Naive thymus-derived CD4-positive, alpha-beta T cell (primary cell): ENCODE measurements at regions not wholly inside any gene's neighbourhood (a gene's known extent, or its start where the extent isn't known, plus 50 kb on each side); places are given as distances from the start of the nearest gene placed in this dataset.

Source experiments
- ATAC-seq: fragments of 150-1000 bp; cut with Tn5 transposase; 2 replicates; pipeline ENCODE4 v1.10.0; 2021; ENCODE audit warnings: mild to moderate bottlenecking, moderate library complexity
- CTCF ChIA-PET: fragments of 350-600 bp; sonication (Branson Sonifier 250); formaldehyde crosslinking; loops from one replicate; lab custom pipeline; 2021; ENCODE audit warnings: antibody characterized with exemption; lab: Charles Lee
- POLR2A ChIA-PET: fragments of 350-600 bp; sonication (Branson Sonifier 250); formaldehyde crosslinking; loops from one replicate; lab custom pipeline; 2021; ENCODE audit warnings: antibody characterized with exemption, inconsistent platforms; lab: Charles Lee
- DNase-seq, 9 donors: peaks; one replicate each; pipeline versions ENCODE4 v3.0.0 to v3.0.0-alpha.2; 2020 to 2022; ENCODE audit warnings: mixed read lengths in 1 of 9
- H3K27ac ChIP-seq: one replicate; pipeline ENCODE4 v1.7.0; 2013; ENCODE audit warnings: mild to moderate bottlenecking, low read depth, low read length, moderate library complexity
- H3K27me3 ChIP-seq, 2 donors: one replicate each; pipeline ENCODE4 v1.7.0; 2013; ENCODE audit warnings: low read length in 2 of 2, mild to moderate bottlenecking in 2 of 2, moderate library complexity in 2 of 2; ENCODE audit not compliant: control insufficient read depth in 2 of 2, insufficient read depth in 2 of 2
- H3K36me3 ChIP-seq, 3 experiments: 1 replicate in 2 of 3; 2 replicates in 1 of 3; pipeline ENCODE4 v1.7.0; 2013; ENCODE audit warnings: low read length in 3 of 3, mild to moderate bottlenecking in 3 of 3, moderate library complexity in 1 of 3; ENCODE audit not compliant: insufficient read depth in 3 of 3, control insufficient read depth in 2 of 3
- H3K4me1 ChIP-seq, 2 donors: one replicate each; pipeline ENCODE4 v1.7.0; 2013; ENCODE audit warnings: low read length in 2 of 2, mild to moderate bottlenecking in 2 of 2, moderate library complexity in 1 of 2; ENCODE audit not compliant: control insufficient read depth in 2 of 2, insufficient read depth in 2 of 2
- H3K4me3 ChIP-seq: 2 replicates; pipeline ENCODE4 v1.7.0; 2013; ENCODE audit warnings: mild to moderate bottlenecking, low read length
- H3K9me3 ChIP-seq, 3 experiments: 1 replicate in 2 of 3; 2 replicates in 1 of 3; pipeline ENCODE4 v1.7.0; 2013; ENCODE audit warnings: low read length in 3 of 3; ENCODE audit not compliant: control insufficient read depth in 2 of 3
- H3K27ac Mint-ChIP-seq, 9 donors: one replicate each; pipeline ENCODE4 v1.8.0; 2020 to 2022; ENCODE audit warnings: mixed read lengths in 9 of 9, mild to moderate bottlenecking in 8 of 9, moderate library complexity in 5 of 9, inconsistent platforms in 2 of 9
- H3K27me3 Mint-ChIP-seq, 5 donors: one replicate each; pipeline ENCODE4 v1.8.0; 2021 to 2022; ENCODE audit warnings: mixed read lengths in 5 of 5, mild to moderate bottlenecking in 1 of 5
- H3K36me3 Mint-ChIP-seq, 5 donors: one replicate each; pipeline ENCODE4 v1.8.0; 2020 to 2022; ENCODE audit warnings: mixed read lengths in 5 of 5, mild to moderate bottlenecking in 3 of 5, inconsistent platforms in 1 of 5
- H3K4me1 Mint-ChIP-seq, 7 donors: one replicate each; pipeline ENCODE4 v1.8.0; 2020 to 2022; ENCODE audit warnings: mixed read lengths in 7 of 7, mild to moderate bottlenecking in 3 of 7, inconsistent platforms in 1 of 7
- H3K4me3 Mint-ChIP-seq, 10 donors: one replicate each; pipeline ENCODE4 v1.8.0; 2020 to 2022; ENCODE audit warnings: mild to moderate bottlenecking in 10 of 10, mixed read lengths in 10 of 10, moderate library complexity in 6 of 10, inconsistent platforms in 2 of 10
- H3K9me3 Mint-ChIP-seq, 11 donors: one replicate each; pipeline ENCODE4 v1.8.0; 2020 to 2022; ENCODE audit warnings: mixed read lengths in 11 of 11, mild to moderate bottlenecking in 4 of 11, inconsistent platforms in 1 of 11, moderate library complexity in 1 of 11
- intact Hi-C, 2 donors: fragments of 100-400 bp; cut with micrococcal nuclease; formaldehyde crosslinking; loops; one replicate each; pipeline ENCODE4 v1.15.1; 2023

GRCh38 chr10:9709849-9710248 lies 1307.8 kb upstream of the CELF2 start:
- no peak overlapping the region for H3K27ac Mint-ChIP-seq
- H3K27me3 ChIP-seq: no peaks in the 10 kb centered on the region
- H3K9me3 Mint-ChIP-seq: peaks cover 3 to 34% (median 18%) of the 10 kb centered on the region in 11 donors
- ChIA-PET POLR2A (no interaction called here), CTCF (no interaction called here)
- H3K36me3 Mint-ChIP-seq: peaks cover 0 to 8% (median 0%) of the 10 kb centered on the region in 5 donors
- no peaks in the 10 kb centered on the region for H3K4me1 Mint-ChIP-seq
- DNase-seq (no peak), ATAC-seq (no peak)
- no peak overlapping the region for H3K27ac ChIP-seq
- no peaks in the 10 kb centered on the region for H3K4me1 ChIP-seq
- intact Hi-C loops: no loop called here
- peaks cover 0 to 16% (median 5%) of the 10 kb centered on the region in 3 experiments for H3K9me3 ChIP-seq
- no peaks in the 10 kb centered on the region for H3K36me3 ChIP-seq
- H3K4me3 ChIP-seq: no peak overlapping the region
- no peak overlapping the region for H3K4me3 Mint-ChIP-seq
- peaks cover 0 to 26% (median 9%) of the 10 kb centered on the region in 5 donors for H3K27me3 Mint-ChIP-seq

- H3K36me3 Mint-ChIP-seq: peaks cover 0 to 8% (median 0%) of the 10 kb centered on the region in 5 donors
- CTCF ChIA-PET: no interaction called here
Observed at GRCh38 chr10:9712393-9712792, 1305.3 kb upstream of the CELF2 start.

DNA sequence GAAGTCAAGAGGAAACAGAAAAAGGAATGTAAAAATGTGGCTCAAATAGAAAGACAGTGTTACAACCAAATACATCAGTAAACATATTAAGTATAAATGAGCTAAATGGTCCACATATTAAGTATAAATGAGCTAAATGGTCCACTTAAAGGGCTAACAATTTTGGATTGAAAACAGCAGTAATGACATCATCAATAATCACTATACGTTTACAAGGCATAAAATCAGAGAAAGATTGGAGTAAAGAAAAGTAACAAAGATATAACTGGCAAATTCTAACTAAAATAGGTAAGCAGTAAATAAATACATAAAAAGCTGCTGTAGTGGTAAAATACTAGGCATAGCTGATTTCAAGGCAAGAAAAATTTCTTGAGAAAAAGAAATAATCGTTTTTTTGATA lies 1298.4 kb upstream of the CELF2 start:
- no peaks in the 10 kb centered on the region for H3K4me1 ChIP-seq
- no peaks in the 10 kb centered on the region for H3K4me1 Mint-ChIP-seq
- no peak overlapping the region for H3K27ac Mint-ChIP-seq
- no peaks in the 10 kb centered on the region for H3K36me3 Mint-ChIP-seq
- no peak overlapping the region for H3K27ac ChIP-seq
- H3K4me3 ChIP-seq: no peak overlapping the region
- ATAC-seq: no peak
- no peaks in the 10 kb centered on the region for H3K9me3 ChIP-seq
- ChIA-PET CTCF (no interaction called here), POLR2A (no interaction called here)
- H3K9me3 Mint-ChIP-seq: peaks cover 0 to 5% (median 0%) of the 10 kb centered on the region in 11 donors
- DNase-seq: no peak
- intact Hi-C loops: no loop called here
- no peak overlapping the region for H3K4me3 Mint-ChIP-seq
- H3K27me3 ChIP-seq: no peaks in the 10 kb centered on the region
- no peaks in the 10 kb centered on the region for H3K36me3 ChIP-seq
- H3K27me3 Mint-ChIP-seq: peaks cover 0 to 21% (median 6%) of the 10 kb centered on the region in 5 donors

More at GRCh38 chr10:9712393-9712792, 1305.3 kb upstream of the CELF2 start:
- no peaks in the 10 kb centered on the region for H3K4me1 Mint-ChIP-seq
- POLR2A ChIA-PET: no interaction called here
- ATAC-seq (no peak), DNase-seq (no peak)
- Histone ChIP-seq H3K27me3 (no peaks in the 10 kb centered on the region), H3K4me3 (no peak overlapping the region), H3K9me3 (peaks cover 0 to 16% (median 5%) of the 10 kb centered on the region in 3 experiments), H3K27ac (no peak overlapping the region), H3K4me1 (no peaks in the 10 kb centered on the region), H3K36me3 (no peaks in the 10 kb centered on the region)
- intact Hi-C loops: no loop called here
- no peak overlapping the region for H3K27ac Mint-ChIP-seq
- peaks cover 0 to 37% (median 16%) of the 10 kb centered on the region in 5 donors for H3K27me3 Mint-ChIP-seq
- peaks cover 3 to 39% (median 18%) of the 10 kb centered on the region in 11 donors for H3K9me3 Mint-ChIP-seq
- no peak overlapping the region for H3K4me3 Mint-ChIP-seq

GRCh38 chr10:9733766-9734165 lies 1283.9 kb upstream of the CELF2 start:
- H3K4me3 ChIP-seq: no peak overlapping the region
- Mint-ChIP-seq H3K27me3 (peaks cover 0 to 12% (median 0%) of the 10 kb centered on the region in 5 donors), H3K4me1 (no peaks in the 10 kb centered on the region), H3K36me3 (no peaks in the 10 kb centered on the region), H3K9me3 (peaks cover 0 to 19% (median 4%) of the 10 kb centered on the region in 11 donors), H3K27ac (no peak overlapping the region), H3K4me3 (no peak overlapping the region)
- no peaks in the 10 kb centered on the region for H3K36me3 ChIP-seq
- POLR2A ChIA-PET: no interaction called here
- intact Hi-C loops: no loop called here
- no peaks in the 10 kb centered on the region for H3K9me3 ChIP-seq
- no peaks in the 10 kb centered on the region for H3K4me1 ChIP-seq
- DNase-seq: no peak
- no peak for ATAC-seq
- no peaks in the 10 kb centered on the region for H3K27me3 ChIP-seq
- CTCF ChIA-PET: no interaction called here
- H3K27ac ChIP-seq: no peak overlapping the region

- Histone ChIP-seq H3K9me3 (no peaks in the 10 kb centered on the region), H3K27ac (no peak overlapping the region), H3K36me3 (no peaks in the 10 kb centered on the region), H3K27me3 (no peaks in the 10 kb centered on the region), H3K4me3 (no peak overlapping the region), H3K4me1 (no peaks in the 10 kb centered on the region)
- no peak for DNase-seq
- Mint-ChIP-seq H3K27ac (no peak overlapping the region), H3K4me1 (no peaks in the 10 kb centered on the region), H3K4me3 (no peak overlapping the region), H3K9me3 (peaks cover 0 to 15% (median 2%) of the 10 kb centered on the region in 11 donors), H3K27me3 (peaks cover 0 to 11% (median under 1%) of the 10 kb centered on the region in 5 donors), H3K36me3 (no peaks in the 10 kb centered on the region)
- intact Hi-C loops: no loop called here
- ChIA-PET POLR2A (no interaction called here), CTCF (no interaction called here)
- no peak for ATAC-seq
Observed at GRCh38 chr10:9734218-9734617, 1283.5 kb upstream of the CELF2 start.

DNA sequence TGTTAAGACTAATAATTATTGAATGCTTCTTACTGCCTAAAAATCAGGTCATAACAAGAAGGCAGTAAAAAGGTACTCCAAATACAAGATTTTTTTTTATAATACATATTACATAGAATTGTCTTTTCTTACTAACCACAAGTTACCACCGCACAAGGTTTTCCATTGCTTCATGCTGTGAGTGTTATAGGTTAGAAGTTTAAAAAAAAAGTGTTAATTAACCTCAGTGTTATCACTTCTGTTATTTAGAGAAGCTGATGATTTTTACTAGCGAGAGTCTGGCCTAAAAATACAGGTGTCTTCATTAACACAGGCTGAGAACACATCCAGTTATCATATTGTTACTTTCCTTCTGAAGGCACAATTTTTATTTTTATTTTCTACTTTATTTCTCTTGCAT lies 1281.9 kb upstream of the CELF2 start:
- Histone ChIP-seq H3K27ac (no peak overlapping the region), H3K27me3 (no peaks in the 10 kb centered on the region), H3K36me3 (no peaks in the 10 kb centered on the region), H3K4me1 (no peaks in the 10 kb centered on the region), H3K9me3 (no peaks in the 10 kb centered on the region), H3K4me3 (no peak overlapping the region)
- peaks cover 0 to 18% (median 4%) of the 10 kb centered on the region in 5 donors for H3K27me3 Mint-ChIP-seq
- H3K27ac Mint-ChIP-seq: no peak overlapping the region
- ChIA-PET CTCF (no interaction called here), POLR2A (no interaction called here)
- DNase-seq (no peak), ATAC-seq (no peak)
- H3K4me3 Mint-ChIP-seq: no peak overlapping the region
- H3K9me3 Mint-ChIP-seq: peaks cover 0 to 12% (median 0%) of the 10 kb centered on the region in 11 donors
- H3K4me1 Mint-ChIP-seq: no peaks in the 10 kb centered on the region
- H3K36me3 Mint-ChIP-seq: no peaks in the 10 kb centered on the region
- intact Hi-C loops: no loop called here

DNA sequence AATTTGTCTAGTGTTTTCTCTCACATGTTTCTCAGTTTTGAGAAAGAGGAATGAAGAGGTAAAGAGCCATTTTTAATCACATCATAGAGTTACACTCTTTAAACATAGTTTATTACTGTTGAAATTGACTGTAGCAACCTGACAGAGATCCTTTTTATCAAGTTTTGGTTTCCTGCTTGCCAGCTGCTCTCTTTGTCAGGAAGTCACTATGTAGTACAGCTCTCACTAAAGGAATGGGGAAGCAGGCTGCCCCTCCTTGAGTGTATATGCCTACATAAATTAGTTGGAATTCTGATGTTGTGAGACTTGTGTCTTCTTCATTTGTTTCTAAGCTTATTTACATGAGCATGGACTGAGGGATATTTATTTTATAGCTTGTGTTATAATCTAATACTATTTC lies 1274.0 kb upstream of the CELF2 start:
- no peak for DNase-seq
- intact Hi-C loops: no loop called here
- ChIA-PET CTCF (no interaction called here), POLR2A (no interaction called here)
- Histone ChIP-seq H3K4me3 (no peak overlapping the region), H3K27me3 (no peaks in the 10 kb centered on the region), H3K27ac (no peak overlapping the region), H3K4me1 (no peaks in the 10 kb centered on the region), H3K9me3 (no peaks in the 10 kb centered on the region), H3K36me3 (no peaks in the 10 kb centered on the region)
- Mint-ChIP-seq H3K36me3 (no peaks in the 10 kb centered on the region), H3K27ac (no peak overlapping the region), H3K27me3 (peaks cover 0 to 20% (median 14%) of the 10 kb centered on the region in 5 donors), H3K4me1 (no peaks in the 10 kb centered on the region), H3K4me3 (no peak overlapping the region), H3K9me3 (peaks cover 0 to 10% (median 4%) of the 10 kb centered on the region in 11 donors)
- ATAC-seq: no peak
